ENCODE measurements at regions not wholly inside any gene's neighbourhood (a gene's known extent, or its start where the extent isn't known, plus 50 kb on each side); places are given as distances from the start of the nearest gene placed in this dataset.
"Not testable (repeated sequence)": the region's sequence is repeated elsewhere in the genome, so short reads cannot be mapped to it uniquely, and the experiment has no call there.

GRCh38 chr5:37954561-37954960, 114.7 kb upstream of the GDNF start:
- no peak for DNase-seq

GRCh38 chr5:37951946-37952721, 112.3 kb upstream of the GDNF start:
- no peak for DNase-seq

GRCh38 chr5:37950436-37950835, 110.6 kb upstream of the GDNF start:
- DNase-seq: no peak

DNA sequence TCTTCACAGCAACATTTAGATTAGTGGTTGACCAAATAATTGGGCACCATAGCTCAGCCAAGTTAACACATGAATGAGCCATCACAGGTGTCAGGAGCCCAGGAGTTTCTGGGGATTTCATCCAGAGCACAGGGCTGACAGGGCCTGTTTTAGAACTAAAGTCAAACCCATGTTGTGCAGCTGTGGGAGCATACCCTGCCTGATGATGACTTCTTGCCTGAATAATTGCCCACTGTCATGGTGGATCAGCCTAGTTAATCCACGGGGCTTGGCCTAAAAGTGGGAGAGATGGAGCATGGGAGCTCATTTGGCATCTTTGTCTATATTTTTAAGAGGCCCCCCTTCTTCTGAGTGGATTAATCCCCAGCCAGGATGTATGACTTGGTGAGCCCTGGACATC, 105.6 kb upstream of the GDNF start:
- no peak for DNase-seq

DNA sequence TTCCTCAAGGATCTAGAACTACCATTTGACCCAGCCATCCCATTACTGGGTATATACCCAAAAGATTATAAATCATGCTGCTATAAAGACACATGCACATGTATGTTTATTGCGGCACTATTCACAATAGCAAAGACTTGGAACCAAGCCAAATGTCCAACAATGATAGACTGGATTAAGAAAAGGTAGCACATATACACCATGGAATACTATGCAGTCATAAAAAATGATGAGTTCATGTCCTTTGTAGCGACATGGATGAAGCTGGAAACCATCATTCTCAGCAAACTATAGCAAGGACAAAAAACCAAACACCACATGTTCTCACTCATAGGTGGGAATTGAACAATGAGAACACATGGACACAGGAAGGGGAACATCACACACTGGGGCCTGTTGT, 103.3 kb upstream of the GDNF start:
- not testable (repeated sequence) for DNase-seq

DNA sequence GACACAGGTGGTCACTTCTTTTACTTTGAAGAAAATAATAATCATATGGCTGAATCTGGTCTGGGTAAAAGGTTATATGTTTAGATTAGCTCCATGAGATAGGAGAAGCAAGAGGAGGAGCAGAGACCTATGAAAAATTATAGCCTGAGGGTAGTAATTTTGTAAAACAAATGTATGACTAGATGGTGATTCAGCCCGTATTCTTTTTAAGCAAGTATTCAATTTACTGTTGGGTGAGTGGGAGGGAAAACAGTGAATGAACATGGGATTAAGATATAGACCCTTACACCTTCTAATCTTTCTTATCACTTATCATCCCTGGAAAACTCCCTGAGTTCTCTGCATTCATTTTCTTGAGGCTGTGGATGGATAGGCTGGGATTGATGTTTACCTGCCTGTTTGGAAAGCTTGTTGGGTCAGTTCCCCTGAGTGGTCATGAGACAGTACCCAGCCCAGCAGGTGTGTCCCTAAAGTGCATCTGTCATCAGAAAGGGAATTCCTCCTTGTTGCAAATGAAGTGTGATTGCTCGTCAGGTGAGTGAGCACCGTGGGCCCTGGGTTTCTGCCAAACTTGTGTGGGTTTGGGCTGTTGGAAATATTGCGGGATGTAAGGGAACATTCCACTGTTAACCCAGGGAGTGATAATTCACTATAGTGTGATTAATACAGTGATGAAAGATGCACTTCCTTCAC, 101.2 kb upstream of the GDNF start:
- DNase-seq: no peak

DNA sequence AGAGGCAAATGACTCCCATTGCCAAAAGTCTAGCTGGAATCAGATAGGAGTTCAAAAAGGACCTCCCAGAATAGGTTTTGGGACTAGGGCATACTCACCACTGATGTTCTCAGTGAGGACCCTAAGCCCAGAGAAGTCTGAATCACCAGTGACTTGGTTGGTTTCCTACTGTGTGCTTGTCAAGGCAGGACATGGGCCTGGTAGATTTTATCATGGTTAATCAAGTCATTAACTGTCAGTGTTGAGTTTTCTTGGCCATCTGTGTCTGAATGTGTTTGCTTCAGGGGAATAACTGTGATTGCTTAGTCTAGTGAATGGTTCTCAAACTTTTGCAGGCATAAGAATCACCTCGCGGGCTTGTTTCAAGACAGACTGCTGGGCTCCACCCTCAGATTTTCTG, 99.0 kb upstream of the GDNF start:
- no peak for DNase-seq

GRCh38 chr5:37938076-37938852, 98.4 kb upstream of the GDNF start:
- DNase-seq: no peak

DNA sequence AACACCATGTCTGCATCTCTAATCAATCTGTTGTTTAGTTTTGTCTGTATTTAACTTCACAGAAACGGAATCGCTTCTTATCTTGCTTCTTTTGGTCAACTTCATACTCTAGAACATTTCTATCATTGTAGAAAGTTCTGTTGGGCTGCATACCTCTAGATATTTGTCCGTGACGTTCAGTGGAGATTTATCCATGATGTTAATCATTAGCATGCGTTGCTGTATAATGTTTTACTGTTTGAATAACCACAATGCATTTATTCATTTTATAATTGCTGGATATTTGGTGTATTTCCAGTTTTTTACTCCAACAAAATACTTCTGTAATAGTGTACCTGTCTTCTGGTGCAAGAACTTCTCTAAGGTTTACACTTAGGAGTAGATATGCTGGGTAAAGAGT, 96.2 kb upstream of the GDNF start:
- no peak for DNase-seq

DNA sequence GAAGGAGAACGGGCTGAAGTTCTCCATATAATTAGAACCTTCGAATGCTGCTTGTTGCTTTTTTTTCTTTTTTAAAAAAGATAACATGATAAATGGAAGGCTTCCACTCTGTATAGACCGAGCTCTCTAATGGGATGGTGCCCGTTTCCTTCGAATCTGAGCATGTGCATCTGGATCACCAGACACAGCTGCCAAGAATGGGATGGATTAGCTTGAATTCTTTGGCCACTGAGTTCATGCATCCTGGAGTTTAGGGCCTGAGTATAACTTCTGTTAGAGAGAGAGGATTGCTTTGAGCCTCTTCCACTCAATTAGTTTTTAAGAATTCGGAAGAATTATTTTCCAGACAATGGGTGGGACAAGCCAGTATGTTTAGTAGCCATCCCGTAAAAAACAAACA, 93.7 kb upstream of the GDNF start:
- no peak for DNase-seq

DNA sequence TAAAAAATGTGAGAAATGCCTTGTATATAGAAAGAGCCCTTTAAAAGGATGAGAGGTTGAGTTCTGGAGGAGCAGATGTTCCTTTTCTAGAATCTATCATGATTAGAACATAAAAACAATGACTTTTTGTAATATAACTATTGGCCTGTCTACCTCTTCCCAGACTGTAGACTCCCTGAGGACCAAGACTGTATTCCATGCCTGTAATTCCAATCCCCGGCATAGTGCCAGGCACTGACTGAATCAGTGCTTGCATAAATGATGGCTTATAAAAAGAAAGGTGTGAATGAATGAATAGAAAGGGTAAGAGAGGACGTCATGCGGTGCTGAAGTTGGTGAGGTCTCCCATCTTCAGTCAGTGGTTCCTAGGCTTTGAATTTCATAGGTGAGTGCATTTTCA, 92.6 kb upstream of the GDNF start:
- DNase-seq: no peak

DNA sequence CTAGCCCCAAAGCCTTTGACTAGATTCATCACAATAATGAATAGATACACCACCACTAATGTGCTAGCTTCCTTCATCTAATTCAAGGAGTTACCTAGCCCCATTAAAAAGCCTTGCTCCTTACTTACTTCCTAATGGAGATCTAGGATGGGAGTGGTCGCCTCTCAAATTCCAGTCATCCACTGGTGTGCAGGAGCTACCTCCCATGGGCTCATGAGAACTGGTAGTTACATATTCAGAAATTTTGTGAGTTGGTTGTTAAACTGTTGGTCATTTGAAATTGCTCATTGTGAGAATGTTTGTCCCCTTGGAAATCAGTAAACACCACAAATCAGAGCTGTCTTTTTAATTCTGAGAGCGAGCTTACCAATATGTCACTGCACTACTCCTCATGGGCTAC, 91.7 kb upstream of the GDNF start:
- DNase-seq: no peak

GRCh38 chr5:37930350-37930749, 90.5 kb upstream of the GDNF start:
- DNase-seq: no peak

- DNase-seq: no peak
Measured at GRCh38 chr5:37929791-37930190, 90.0 kb upstream of the GDNF start.

- not testable (repeated sequence) for DNase-seq
Measured at GRCh38 chr5:37927753-37928152, 87.9 kb upstream of the GDNF start.

GRCh38 chr5:37926732-37927131, 86.9 kb upstream of the GDNF start:
- DNase-seq: no peak

DNA sequence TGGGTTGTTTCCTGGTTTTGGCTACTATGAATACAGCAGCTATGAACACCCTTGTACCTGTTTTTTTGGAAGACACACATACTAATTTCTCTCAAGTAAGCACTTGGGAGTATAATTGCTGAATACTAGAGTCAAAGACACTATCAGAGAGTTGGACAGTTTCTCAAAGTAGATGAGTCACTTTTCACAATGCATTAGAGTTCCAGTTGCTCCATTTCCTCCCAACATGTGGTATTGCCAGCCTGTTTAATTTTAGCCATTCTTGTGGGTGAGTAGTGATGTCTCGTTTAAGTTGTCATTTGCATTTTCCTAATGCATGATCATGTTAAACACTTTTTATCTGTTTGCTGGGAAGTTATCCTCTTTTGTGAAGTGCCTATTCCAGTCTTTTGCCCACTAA, 81.6 kb upstream of the GDNF start:
- no peak for DNase-seq

DNA sequence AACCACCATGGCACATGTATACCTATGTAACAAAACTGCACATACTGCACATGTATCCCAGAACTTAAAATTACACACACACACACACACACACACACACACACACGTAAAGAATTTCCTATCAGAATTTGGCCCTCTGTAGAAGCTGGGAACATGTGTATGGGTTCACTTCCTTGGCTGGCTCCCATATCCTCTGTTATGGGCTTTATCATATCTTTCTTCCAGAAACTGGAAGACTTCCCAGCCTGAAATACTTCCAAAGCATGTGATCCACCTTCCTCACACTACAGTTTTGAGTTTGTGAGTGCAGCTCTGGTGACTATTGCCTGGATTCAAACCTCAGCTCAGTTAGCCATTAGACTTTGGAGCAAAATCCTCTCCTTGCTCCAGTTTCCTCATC, 78.6 kb upstream of the GDNF start:
- no peak for DNase-seq

- DNase-seq: no peak
Measured at GRCh38 chr5:37916525-37916924, 76.7 kb upstream of the GDNF start.

GRCh38 chr5:37915097-37915736, 75.4 kb upstream of the GDNF start:
- DNase-seq: no peak

DNA sequence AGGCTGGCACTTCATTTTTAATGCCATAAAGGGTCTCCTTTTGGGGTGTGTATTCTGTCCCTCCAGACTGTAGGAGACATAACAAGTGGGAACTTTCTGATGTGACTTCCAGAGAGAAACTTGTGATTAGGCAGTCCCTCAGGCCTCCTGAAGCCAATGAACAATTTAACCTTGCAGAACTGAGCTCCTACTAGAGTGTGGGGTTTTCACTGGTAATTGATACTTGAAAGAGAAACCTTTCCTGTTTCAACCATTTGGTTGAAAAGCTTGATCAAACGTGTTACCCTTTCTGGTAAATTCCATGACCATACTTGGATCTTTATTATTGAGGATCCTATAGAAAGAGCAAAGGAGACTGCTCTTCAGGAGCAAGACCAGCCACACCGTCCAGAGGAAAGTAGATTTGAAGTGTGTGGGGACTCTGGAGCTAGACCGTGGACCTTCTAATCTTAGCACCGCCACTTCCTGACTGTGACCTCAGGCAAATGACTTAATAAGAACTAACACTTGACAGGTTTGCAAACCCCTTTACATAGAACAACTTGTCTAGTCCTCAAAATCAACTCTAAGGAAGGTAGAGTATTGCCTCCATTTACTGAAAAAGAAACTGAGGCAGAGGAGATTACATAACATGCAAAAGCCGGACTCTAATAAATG, 69.9 kb upstream of the GDNF start:
- DNase-seq: not testable (repeated sequence)

- DNase-seq: no peak
Measured at GRCh38 chr5:37906416-37906815, 66.6 kb upstream of the GDNF start.

DNA sequence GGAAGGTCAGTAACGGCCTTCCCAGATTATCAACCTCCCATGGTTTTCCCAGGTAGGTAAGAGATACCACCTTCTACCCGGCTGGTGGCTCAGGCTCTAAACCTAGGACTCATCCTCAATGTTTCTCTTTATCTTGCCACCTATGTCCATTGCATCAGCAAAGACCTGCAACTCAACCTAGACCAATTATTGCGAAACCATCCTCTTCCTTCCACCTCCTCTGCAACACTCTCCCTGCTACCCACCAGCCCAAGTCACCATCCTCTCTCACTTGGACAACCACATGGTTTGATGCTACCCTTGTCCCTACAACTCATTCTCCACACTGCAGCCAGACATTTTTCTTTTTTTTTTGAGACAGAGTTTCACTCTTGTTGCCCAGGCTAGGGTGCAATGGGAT, 65.4 kb upstream of the GDNF start:
- DNase-seq: no peak
